WTC11 (cell line): ENCODE measurements at regions not wholly inside any gene's neighbourhood (a gene's known extent, or its start where the extent isn't known, plus 50 kb on each side); places are given as distances from the start of the nearest gene placed in this dataset.
A peak's percentile ranks its signal among the peaks of the same experiment; 100 is the strongest.

ENCODE experiments used
- ATAC-seq: fragments of 200-7000 bp; cut with Tn5 transposase; 2 replicates; pipeline ENCODE4 v1.10.0; 2021; ENCODE audit warnings: mild to moderate bottlenecking, moderate library complexity
- CTCF ChIA-PET: fragments of 300-600 bp; sonication (Branson Sonifier 250); formaldehyde crosslinking; loops from one replicate; lab custom pipeline; 2021; ENCODE audit warnings: antibody characterized with exemption; lab: Charles Lee
- POLR2A ChIA-PET: fragments of 350-600 bp; sonication (Branson Sonifier 250); formaldehyde crosslinking; loops from one replicate; lab custom pipeline; 2021; ENCODE audit warnings: antibody characterized with exemption; lab: Charles Lee
- DNase-seq: peaks from one replicate; pipeline ENCODE4 v3.0.0; 2021; ENCODE audit warnings: low spot score
- H3K27ac Mint-ChIP-seq: 2 replicates; pipeline ENCODE4 v1.8.0; 2021; ENCODE audit warnings: mixed read lengths
- H3K27me3 Mint-ChIP-seq: 2 replicates; pipeline ENCODE4 v1.8.0; 2021; ENCODE audit warnings: low read depth, mild to moderate bottlenecking, moderate library complexity, mixed read lengths
- H3K36me3 Mint-ChIP-seq: 2 replicates; pipeline ENCODE4 v1.8.0; 2021; ENCODE audit warnings: mixed read lengths
- H3K4me1 Mint-ChIP-seq: 2 replicates; pipeline ENCODE4 v1.8.0; 2022; ENCODE audit warnings: mixed read lengths
- H3K4me3 Mint-ChIP-seq: 2 replicates; pipeline ENCODE4 v1.8.0; 2021; ENCODE audit warnings: mild to moderate bottlenecking, moderate library complexity, mixed read lengths
- H3K9me3 Mint-ChIP-seq: 2 replicates; pipeline ENCODE4 v1.8.0; 2021; ENCODE audit warnings: mixed read lengths
- ATF1 ChIP-seq: sonication (generic); formaldehyde crosslinking; IDR thresholded peaks from 2 replicates; pipeline ENCODE4 v1.8.1; 2023; ENCODE audit warnings: mild to moderate bottlenecking, moderate library complexity, missing genetic modification reagents
- ATF2 ChIP-seq: sonication (generic); formaldehyde crosslinking; IDR thresholded peaks from 2 replicates; pipeline ENCODE4 v1.8.1; 2022; ENCODE audit warnings: low read depth, missing genetic modification reagents, borderline replicate concordance
- CREM ChIP-seq: sonication (generic); formaldehyde crosslinking; IDR thresholded peaks from 2 replicates; pipeline ENCODE4 v1.8.1; 2022; ENCODE audit warnings: mild to moderate bottlenecking, missing genetic modification reagents, moderate library complexity
- E2F1 ChIP-seq: sonication (generic); formaldehyde crosslinking; IDR thresholded peaks from 2 replicates; pipeline ENCODE4 v1.8.0; 2022; ENCODE audit warnings: mild to moderate bottlenecking, missing genetic modification reagents
- ELF4 ChIP-seq: sonication (generic); formaldehyde crosslinking; IDR thresholded peaks from 2 replicates; pipeline ENCODE4 v1.8.1; 2022; ENCODE audit warnings: low read depth, mild to moderate bottlenecking, moderate library complexity, missing genetic modification reagents
- FOXJ3 ChIP-seq: sonication (generic); formaldehyde crosslinking; IDR thresholded peaks from 2 replicates; pipeline ENCODE4 v1.9.0; 2021; ENCODE audit warnings: missing genetic modification reagents, mild to moderate bottlenecking, borderline replicate concordance
- FOXK1 ChIP-seq: sonication (generic); formaldehyde crosslinking; IDR thresholded peaks from 2 replicates; pipeline ENCODE4 v1.8.0; 2022; ENCODE audit warnings: mild to moderate bottlenecking, moderate library complexity, missing genetic modification reagents
- GRHL2 ChIP-seq: fragments of 250-450 bp; sonication (Bioruptor Pico); IDR thresholded peaks from 2 replicates; pipeline ENCODE4 v1.8.0; 2022; ENCODE audit warnings: mild to moderate bottlenecking, moderate library complexity; ENCODE audit not compliant: insufficient replicate concordance, severe bottlenecking
- HMGA2 ChIP-seq: fragments of 250-450 bp; sonication (Bioruptor Pico); IDR thresholded peaks from 2 replicates; pipeline ENCODE4 v1.4.0; 2021; ENCODE audit warnings: mild to moderate bottlenecking, moderate library complexity
- MAX ChIP-seq: sonication (generic); formaldehyde crosslinking; IDR thresholded peaks from 2 replicates; pipeline ENCODE4 v1.8.0; 2022; ENCODE audit warnings: mild to moderate bottlenecking, missing genetic modification reagents
- MXD4 ChIP-seq: fragments of 250-450 bp; sonication (Bioruptor Pico); IDR thresholded peaks from 2 replicates; pipeline ENCODE4 v1.8.0; 2021; ENCODE audit warnings: mild to moderate bottlenecking, moderate library complexity, borderline replicate concordance
- NFATC4 ChIP-seq: fragments of 250-450 bp; sonication (Bioruptor Pico); IDR thresholded peaks from 2 replicates; pipeline ENCODE4 v1.9.0; 2021; ENCODE audit warnings: mild to moderate bottlenecking
- NR2C2 ChIP-seq: sonication (generic); formaldehyde crosslinking; IDR thresholded peaks from 2 replicates; pipeline ENCODE4 v1.8.0; 2022; ENCODE audit warnings: mild to moderate bottlenecking, missing genetic modification reagents
- NR3C1 ChIP-seq: sonication (generic); formaldehyde crosslinking; conservative IDR thresholded peaks from 2 replicates; pipeline ENCODE4 v1.8.1; 2023; ENCODE audit warnings: low read depth, mild to moderate bottlenecking, missing genetic modification reagents
- RORB ChIP-seq: fragments of 250-450 bp; sonication (Bioruptor Pico); IDR thresholded peaks from 2 replicates; pipeline ENCODE4 v1.9.0; 2021; ENCODE audit warnings: mild to moderate bottlenecking
- SOX15 ChIP-seq: fragments of 250-450 bp; sonication (Bioruptor Pico); IDR thresholded peaks from 2 replicates; pipeline ENCODE4 v1.9.0; 2021; ENCODE audit warnings: mild to moderate bottlenecking
- SP1 ChIP-seq: sonication (generic); formaldehyde crosslinking; conservative IDR thresholded peaks from 2 replicates; pipeline ENCODE4 v1.8.1; 2022; ENCODE audit warnings: missing genetic modification reagents
- ZBTB21 ChIP-seq: sonication (generic); formaldehyde crosslinking; IDR thresholded peaks from 2 replicates; pipeline ENCODE4 v1.8.1; 2023; ENCODE audit warnings: mild to moderate bottlenecking, missing genetic modification reagents, borderline replicate concordance
- ZBTB43 ChIP-seq: sonication (generic); formaldehyde crosslinking; IDR thresholded peaks from 2 replicates; pipeline ENCODE4 v1.8.1; 2023; ENCODE audit warnings: mild to moderate bottlenecking, missing genetic modification reagents
- ZNF121 ChIP-seq: sonication (generic); formaldehyde crosslinking; IDR thresholded peaks from 2 replicates; pipeline ENCODE4 v1.8.0; 2023; ENCODE audit warnings: missing genetic modification reagents
- ZNF138 ChIP-seq: sonication (generic); formaldehyde crosslinking; conservative IDR thresholded peaks from 2 replicates; pipeline ENCODE4 v1.8.1; 2022; ENCODE audit warnings: mild to moderate bottlenecking, moderate library complexity, missing genetic modification reagents
- ZNF396 ChIP-seq: fragments of 250-450 bp; sonication (Bioruptor Pico); IDR thresholded peaks from 2 replicates; pipeline ENCODE4 v1.8.0; 2021; ENCODE audit warnings: mild to moderate bottlenecking, moderate library complexity, borderline replicate concordance
- ZNF416 ChIP-seq: fragments of 250-450 bp; sonication (Bioruptor Pico); IDR thresholded peaks from 2 replicates; pipeline ENCODE4 v1.9.0; 2021; ENCODE audit warnings: mild to moderate bottlenecking, inconsistent platforms

- H3K9me3 Mint-ChIP-seq: peaks cover 12% of the 10 kb centered on the region
Observed at GRCh38 chr3:8400911-8401310, 100.7 kb upstream of the LMCD1 start.

GRCh38 chr3:8403996-8404395 is 97.6 kb upstream of the LMCD1 start:
- TF ChIP-seq ZNF121 (CRISPR knock-in tag) (no peak), ZBTB21 (CRISPR knock-in tag) (no peak)
- TF ChIP-seq, all 79 proteins: peak for 0
- Mint-ChIP-seq H3K27ac (no peak overlapping the region), H3K27me3 (peaks cover 3% of the 10 kb centered on the region; the same call in 1 of the 2 replicates), H3K4me3 (no peak overlapping the region), H3K4me1 (peaks cover 8% of the 10 kb centered on the region; the same call in 1 of the 2 replicates), H3K9me3 (peaks cover 24% of the 10 kb centered on the region), H3K36me3 (peaks cover 13% of the 10 kb centered on the region)
- DNase-seq: no peak
- ATAC-seq: no peak
- CTCF ChIA-PET: interaction anchor here (1.4 kb wide), 1 partner anchor 13 kb away, joined by 5 read pairs; no protein-coding TSS in a partner anchor
- POLR2A ChIA-PET: no interaction called here

More at GRCh38 chr3:8400911-8401310, 100.7 kb upstream of the LMCD1 start:
- peaks cover 3% of the 10 kb centered on the region for H3K36me3 Mint-ChIP-seq
- ATAC-seq (no peak), DNase-seq (no peak)
- H3K27me3 Mint-ChIP-seq: peaks cover 2% of the 10 kb centered on the region; the same call in 1 of the 2 replicates
- TF ChIP-seq ATF2 (CRISPR knock-in tag) (no peak), ZBTB43 (CRISPR knock-in tag) (no peak), NR2C2 (CRISPR knock-in tag) (no peak)
- H3K4me3 Mint-ChIP-seq: no peak overlapping the region
- CTCF ChIA-PET: no interaction called here
- peaks cover 8% of the 10 kb centered on the region; the same call in 1 of the 2 replicates for H3K4me1 Mint-ChIP-seq
- H3K27ac Mint-ChIP-seq: no peak overlapping the region
- POLR2A ChIA-PET: no interaction called here

GRCh38 chr3:8405144-8405543 is 96.5 kb upstream of the LMCD1 start:
- peaks cover 13% of the 10 kb centered on the region for H3K36me3 Mint-ChIP-seq
- no peak overlapping the region for H3K27ac Mint-ChIP-seq
- ChIA-PET CTCF (interaction anchor here (1.8 kb wide), 1 partner anchor 12 kb away, joined by 5 read pairs; no protein-coding TSS in a partner anchor), POLR2A (no interaction called here)
- peaks cover 3% of the 10 kb centered on the region; the same call in 1 of the 2 replicates for H3K27me3 Mint-ChIP-seq
- DNase-seq (no peak), ATAC-seq (no peak)
- H3K4me3 Mint-ChIP-seq: no peak overlapping the region
- H3K4me1 Mint-ChIP-seq: peaks cover 6% of the 10 kb centered on the region; the same call in 1 of the 2 replicates
- H3K9me3 Mint-ChIP-seq: peaks cover 24% of the 10 kb centered on the region
- TF ChIP-seq SOX15 (CRISPR knock-in tag): no peak
- TF ChIP-seq ZNF416 (CRISPR knock-in tag): no peak
- no peak for TF ChIP-seq ZNF396
- TF ChIP-seq RORB (CRISPR knock-in tag): no peak
- TF ChIP-seq HMGA2 (CRISPR knock-in tag): peak; percentile 92; the same call in 1 of the 2 replicates
- TF ChIP-seq, all 79 proteins: peak for 1

- ChIA-PET CTCF (interaction anchor here (1.8 kb wide), 1 partner anchor 11 kb away, joined by 5 read pairs; no protein-coding TSS in a partner anchor), POLR2A (no interaction called here)
- Mint-ChIP-seq H3K27me3 (peaks cover 3% of the 10 kb centered on the region; the same call in 1 of the 2 replicates), H3K9me3 (peaks cover 29% of the 10 kb centered on the region)
- TF ChIP-seq MXD4: no peak
- TF ChIP-seq FOXK1 (CRISPR knock-in tag): no peak
- TF ChIP-seq GRHL2 (CRISPR knock-in tag): no peak
- no peak for TF ChIP-seq NFATC4 (CRISPR knock-in tag)
- no peak for TF ChIP-seq ELF4
- TF ChIP-seq ZNF138 (CRISPR knock-in tag): no peak
- TF ChIP-seq ATF1 (CRISPR knock-in tag): no peak
- TF ChIP-seq ZNF396: no peak
- no peak for TF ChIP-seq CREM (CRISPR knock-in tag)
- TF ChIP-seq FOXJ3 (CRISPR knock-in tag): no peak
- no peak for TF ChIP-seq E2F1 (CRISPR knock-in tag)
- TF ChIP-seq MAX (CRISPR knock-in tag): no peak
- TF ChIP-seq SP1 (CRISPR knock-in tag): no peak
- TF ChIP-seq NR2C2 (CRISPR knock-in tag): no peak
- TF ChIP-seq NR3C1 (CRISPR knock-in tag): no peak
- TF ChIP-seq, all 79 proteins: peak for 0
- DNase-seq (no peak), ATAC-seq (no peak)
- peaks cover 13% of the 10 kb centered on the region for H3K36me3 Mint-ChIP-seq
- peaks cover 6% of the 10 kb centered on the region; the same call in 1 of the 2 replicates for H3K4me1 Mint-ChIP-seq
- H3K4me3 Mint-ChIP-seq: no peak overlapping the region
- H3K27ac Mint-ChIP-seq: no peak overlapping the region
Observed at GRCh38 chr3:8406479-8406878, 95.1 kb upstream of the LMCD1 start.
